ENCODE measurements at regions not wholly inside any gene's neighbourhood (a gene's known extent, or its start where the extent isn't known, plus 50 kb on each side); places are given as distances from the start of the nearest gene placed in this dataset.
"Not testable (repeated sequence)": the region's sequence is repeated elsewhere in the genome, so short reads cannot be mapped to it uniquely, and the experiment has no call there.

DNA sequence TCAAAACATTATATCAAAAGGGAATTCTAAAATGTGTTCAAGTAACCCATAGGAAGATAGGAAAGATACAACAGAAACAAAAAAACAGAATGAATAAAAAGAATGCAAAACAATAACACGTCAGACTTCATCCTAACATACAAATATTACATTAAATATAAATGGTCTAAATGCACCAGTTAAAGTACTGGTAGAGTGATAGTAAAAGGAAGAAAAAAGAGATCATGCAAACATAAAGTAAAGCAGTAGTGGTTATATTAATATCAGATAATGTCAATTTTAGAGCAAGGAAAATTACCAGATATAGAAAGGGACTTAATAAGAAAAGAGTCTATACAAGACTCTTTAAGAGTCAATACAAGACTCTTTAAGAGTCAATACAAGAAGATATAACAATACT is 755.7 kb downstream of the MCTP2 start:
- no peak for DNase-seq (ENCODE audit: low read depth, low spot score)

DNA sequence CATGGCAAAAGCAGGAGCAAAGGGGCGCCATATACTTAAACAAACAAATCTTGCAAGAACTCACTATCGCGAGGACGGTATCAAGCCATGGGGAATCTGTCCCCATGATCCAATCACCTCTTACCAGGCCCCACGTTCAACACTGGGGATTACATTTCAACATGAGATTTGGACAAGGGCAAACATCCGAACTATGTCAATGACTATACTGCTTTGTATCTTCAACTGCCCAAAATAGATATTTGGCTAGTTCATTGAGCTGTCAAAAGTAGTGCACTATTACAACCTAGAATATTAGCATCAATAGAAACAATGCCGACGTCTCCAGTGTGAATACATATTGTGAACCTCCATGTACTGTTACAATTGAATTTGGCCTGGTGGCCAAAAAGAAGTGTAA is 760.4 kb downstream of the MCTP2 start:
- no peak for DNase-seq (ENCODE audit: low read depth, low spot score)

- DNase-seq (ENCODE audit: low read depth, low spot score) = no peak
These were observed 778.3 kb downstream of the MCTP2 start for GRCh38 chr15:95009635-95010034.

DNA sequence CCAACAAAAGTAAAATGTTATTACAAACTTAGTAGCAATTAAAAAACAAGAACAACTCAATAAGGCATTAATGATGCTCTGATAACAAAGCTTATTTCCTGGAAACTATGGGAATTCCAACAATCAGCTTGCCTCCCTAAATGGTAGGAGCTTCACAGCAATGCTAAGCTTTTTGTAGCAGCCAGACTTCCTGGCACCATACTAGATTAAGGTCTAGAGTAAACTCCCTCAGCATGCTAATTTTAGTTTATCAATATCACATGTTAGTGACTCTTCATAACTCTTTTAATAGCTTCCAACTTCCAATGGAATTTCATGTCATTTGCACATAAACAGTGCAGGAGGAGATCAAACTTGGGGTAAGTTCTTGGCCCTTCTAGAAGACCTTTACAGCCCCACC is 782.0 kb downstream of the MCTP2 start:
- no peak for DNase-seq (ENCODE audit: low read depth, low spot score)

DNA sequence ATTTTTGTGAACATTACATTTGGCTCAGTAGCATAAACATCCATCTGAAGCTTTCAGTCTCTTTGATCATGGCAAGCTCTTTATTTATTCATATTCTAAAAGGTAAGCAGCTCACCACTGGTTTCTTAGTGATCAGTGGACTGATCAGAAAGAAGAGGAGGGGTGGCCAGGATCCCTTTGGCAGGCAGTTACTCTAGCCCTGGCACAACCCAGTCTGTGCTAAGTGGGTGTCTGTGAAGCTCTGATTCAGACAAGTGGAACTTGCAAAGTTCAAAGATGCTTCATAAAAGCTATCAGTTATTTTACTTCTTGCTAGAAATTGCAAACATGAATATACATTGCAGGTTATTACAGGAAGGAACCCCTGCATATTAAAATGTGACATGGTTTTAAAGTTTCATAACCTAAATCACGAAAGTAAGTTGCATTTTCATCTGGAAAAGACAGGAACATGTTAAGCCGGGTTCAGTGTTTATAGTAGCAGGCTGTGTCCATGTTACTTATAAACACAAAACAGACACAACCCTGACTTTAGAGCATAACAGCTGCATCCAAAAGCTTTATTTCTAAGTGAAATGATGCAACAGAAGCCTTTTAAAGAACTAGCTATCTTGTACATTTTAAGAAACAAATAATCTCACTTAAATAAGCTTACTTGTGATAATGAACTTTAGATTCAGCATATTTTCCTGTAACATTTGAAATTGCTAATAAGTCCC is 785.3 kb downstream of the MCTP2 start:
- DNase-seq (ENCODE audit: low read depth, low spot score) = no peak

DNA sequence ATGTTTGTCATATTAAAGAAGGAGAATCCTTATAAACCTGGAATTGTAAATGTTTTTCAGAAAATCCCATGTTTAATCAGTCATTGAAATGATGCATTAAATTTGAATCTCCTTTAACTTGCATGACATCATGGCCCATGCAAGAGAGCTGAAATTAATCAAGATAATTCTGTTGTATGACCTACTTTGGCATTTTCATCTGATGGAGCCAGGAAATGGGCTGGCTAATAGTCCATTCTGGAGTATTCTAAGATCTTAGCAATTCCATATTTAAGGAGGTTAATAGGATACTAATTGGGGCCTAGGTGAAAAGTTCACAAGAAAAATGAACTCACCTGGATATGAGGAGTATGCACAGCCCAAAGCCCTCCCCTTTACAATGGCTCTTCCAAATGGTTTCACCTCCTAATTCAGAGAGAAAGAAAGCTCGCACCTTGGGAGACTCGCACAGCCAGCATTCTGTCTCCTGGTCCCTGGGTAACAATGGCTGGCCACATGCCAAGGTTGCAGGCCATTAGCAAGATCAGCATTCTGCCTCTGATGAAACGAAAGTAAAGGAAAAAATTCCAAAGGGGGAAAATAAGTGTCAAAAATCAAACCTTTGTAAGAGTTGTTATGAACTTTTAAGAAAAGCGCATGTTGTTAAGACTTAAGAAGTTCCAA is 786.4 kb downstream of the MCTP2 start:
- DNase-seq (ENCODE audit: low read depth, low spot score) = no peak

DNA sequence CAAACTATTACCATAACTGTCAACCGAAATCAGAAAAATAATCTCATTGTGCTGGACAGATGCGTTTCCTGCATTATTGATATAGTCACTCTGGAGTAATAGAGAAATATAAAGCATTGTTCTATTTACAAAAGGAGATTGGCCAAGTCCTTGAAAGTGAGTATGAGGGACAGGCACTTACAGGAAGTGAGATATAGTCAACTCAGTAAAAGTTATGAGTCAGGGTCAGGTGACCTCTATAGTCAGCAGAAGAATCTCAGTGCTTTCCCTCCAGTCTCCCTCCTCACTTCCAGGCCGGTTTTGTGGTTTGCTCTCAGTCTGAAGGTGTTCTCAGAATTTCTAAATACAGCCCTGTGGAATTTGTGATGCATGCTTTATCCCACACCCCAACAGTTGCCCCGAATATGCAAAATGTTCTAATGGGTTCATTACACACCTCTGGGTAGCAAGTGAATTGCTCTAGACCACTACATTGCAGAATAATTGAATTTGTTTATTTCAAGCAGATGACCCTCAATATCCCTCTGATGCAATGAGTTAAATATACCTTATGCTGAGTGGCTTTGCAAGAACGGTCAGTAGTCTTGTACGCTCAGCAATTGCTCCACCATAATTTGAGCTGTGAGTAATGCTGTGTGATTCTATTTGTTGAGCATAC is 787.7 kb downstream of the MCTP2 start:
- DNase-seq (ENCODE audit: low read depth, low spot score) = no peak

- DNase-seq (ENCODE audit: low read depth, low spot score) = no peak
These were observed 788.5 kb downstream of the MCTP2 start for GRCh38 chr15:95019907-95020306.

DNA sequence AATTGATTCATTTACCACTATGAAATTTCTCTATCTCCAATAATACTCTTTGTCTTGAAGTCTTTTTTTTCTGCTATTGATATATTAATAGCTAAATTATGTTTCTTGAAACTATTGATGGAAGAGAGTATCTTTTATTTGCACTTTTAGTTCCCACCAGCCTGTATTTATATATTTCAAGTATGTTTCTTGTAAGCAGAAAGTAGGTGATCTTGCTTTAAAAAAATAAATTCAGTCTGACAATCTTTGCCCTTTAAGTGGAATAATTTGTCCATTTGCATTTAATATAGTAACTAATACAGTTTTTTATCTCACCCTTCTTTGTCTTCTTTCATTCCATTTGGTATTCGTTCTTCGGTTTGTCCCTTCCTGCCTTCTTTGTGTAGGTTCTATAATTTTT is 790.5 kb downstream of the MCTP2 start:
- DNase-seq (ENCODE audit: low read depth, low spot score) = no peak

GRCh38 chr15:95024351-95024750 is 793.0 kb downstream of the MCTP2 start:
- DNase-seq (ENCODE audit: low read depth, low spot score) = no peak

DNA sequence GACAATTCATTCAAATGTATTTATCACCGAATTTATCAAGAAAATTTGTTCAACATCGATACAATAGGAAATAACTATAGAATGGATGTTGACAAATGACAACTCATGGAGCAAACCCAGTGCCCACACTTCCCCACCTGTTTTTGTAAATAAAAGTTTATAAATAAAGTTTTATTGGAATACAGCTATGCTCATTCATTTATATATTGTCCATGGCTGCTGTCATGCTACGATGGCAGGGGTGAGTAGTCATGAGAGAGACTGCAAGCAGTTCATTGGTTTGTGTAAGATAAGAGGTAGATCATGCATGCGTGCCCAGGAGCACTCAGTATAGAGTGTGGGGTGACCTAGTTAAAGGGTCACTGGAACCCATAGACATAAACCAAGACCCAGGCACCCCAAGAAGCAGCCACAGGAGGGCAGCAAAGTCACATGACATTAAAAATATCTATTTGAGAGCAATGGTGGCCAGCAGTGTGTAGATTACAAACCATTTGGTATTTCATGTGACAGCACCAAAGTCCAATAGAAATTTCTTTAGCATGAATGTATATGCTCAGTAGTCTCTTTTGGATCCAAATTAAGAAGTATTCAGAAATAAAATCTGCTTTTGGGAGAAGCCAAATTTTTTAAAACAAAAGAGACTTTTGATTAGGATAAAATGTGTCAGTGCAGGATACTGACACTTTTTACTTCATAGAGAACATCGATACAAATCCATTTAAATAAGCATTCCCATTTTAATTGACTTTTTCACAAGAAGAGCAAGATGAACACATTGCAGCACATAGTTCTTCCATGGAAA is 794.8 kb downstream of the MCTP2 start:
- no peak for DNase-seq (ENCODE audit: low read depth, low spot score)

DNA sequence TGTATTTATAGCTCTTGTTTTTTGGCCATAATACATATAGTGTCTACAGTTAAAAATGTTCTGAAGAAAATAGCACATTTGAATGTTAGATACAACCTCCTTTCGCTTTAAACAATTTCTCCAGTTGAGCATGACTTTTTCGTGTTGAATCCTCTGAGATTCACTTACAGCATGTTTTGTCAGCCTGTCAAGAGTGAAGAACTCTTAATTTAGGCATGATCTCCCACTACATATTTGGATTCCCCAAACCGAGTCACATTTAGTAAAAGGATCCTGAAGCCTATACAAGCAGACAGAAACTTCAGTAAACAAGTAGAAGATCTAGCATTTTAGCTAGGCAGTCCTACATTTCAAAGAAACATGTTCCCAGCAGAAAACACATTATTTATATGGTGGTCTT is 796.6 kb downstream of the MCTP2 start:
- DNase-seq (ENCODE audit: low read depth, low spot score) = no peak

GRCh38 chr15:95032156-95032555 is 800.8 kb downstream of the MCTP2 start:
- DNase-seq (ENCODE audit: low read depth, low spot score) = no peak

DNA sequence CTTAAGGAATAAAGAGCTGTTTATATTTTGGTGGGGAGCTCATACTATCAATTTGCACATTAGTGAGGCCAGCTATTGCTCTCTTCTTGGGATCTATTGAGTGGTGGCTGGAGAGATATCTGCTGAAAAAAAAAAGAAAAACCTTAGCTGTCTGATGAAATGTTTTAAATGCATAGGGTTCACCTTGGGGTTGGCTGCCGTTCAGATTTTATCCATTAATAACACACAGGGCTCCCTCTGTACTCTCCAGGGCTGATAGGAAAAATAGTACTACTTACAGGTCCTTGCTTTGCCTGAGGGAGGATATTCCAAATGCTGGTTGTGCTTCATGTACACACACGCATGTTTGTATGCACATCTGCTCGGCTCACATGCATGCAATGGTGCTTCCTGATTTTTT is 803.7 kb downstream of the MCTP2 start:
- no peak for DNase-seq (ENCODE audit: low read depth, low spot score)

GRCh38 chr15:95041297-95041696 is 809.9 kb downstream of the MCTP2 start:
- DNase-seq (ENCODE audit: low read depth, low spot score) = no peak

DNA sequence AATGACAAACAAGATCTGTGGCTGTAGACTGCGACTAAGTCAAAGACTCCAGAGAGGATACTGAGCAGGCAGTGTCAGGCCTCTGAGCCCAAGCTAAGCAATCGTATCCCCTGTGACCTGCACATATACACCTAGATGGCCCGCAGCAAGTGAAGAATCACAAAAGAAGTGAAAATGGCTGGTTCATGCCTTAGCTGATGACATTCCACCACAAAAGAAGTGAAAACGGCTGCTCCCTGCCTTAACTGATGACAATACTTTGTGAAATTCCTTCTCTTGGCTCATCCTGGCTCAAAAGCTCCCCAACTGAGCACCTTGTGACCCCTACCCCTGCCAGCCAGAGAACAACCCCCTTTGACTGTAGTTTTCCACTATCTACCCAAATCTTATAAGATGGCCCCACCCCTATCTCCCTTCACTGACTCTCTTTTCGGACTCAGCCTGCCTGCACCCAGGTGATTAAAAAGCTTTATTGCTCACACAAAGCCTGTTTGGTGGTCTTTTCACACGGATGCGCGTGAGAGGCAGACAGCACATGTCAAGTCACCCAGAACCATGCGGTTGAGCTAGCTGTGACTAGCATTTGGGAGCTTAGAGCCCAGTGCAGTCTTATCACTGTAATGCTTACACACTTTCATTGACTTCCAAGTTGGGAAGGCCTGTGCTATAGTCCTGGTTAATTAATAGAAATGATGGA is 812.0 kb downstream of the MCTP2 start:
- not testable (repeated sequence) for DNase-seq (ENCODE audit: low read depth, low spot score)

GRCh38 chr15:95043933-95044313 is 812.6 kb downstream of the MCTP2 start:
- no peak for DNase-seq (ENCODE audit: low read depth, low spot score)

- DNase-seq (ENCODE audit: low read depth, low spot score) = no peak
These were observed 813.5 kb downstream of the MCTP2 start for GRCh38 chr15:95044745-95045417.

GRCh38 chr15:95051861-95052260 is 820.5 kb downstream of the MCTP2 start:
- no peak for DNase-seq (ENCODE audit: low read depth, low spot score)

DNA sequence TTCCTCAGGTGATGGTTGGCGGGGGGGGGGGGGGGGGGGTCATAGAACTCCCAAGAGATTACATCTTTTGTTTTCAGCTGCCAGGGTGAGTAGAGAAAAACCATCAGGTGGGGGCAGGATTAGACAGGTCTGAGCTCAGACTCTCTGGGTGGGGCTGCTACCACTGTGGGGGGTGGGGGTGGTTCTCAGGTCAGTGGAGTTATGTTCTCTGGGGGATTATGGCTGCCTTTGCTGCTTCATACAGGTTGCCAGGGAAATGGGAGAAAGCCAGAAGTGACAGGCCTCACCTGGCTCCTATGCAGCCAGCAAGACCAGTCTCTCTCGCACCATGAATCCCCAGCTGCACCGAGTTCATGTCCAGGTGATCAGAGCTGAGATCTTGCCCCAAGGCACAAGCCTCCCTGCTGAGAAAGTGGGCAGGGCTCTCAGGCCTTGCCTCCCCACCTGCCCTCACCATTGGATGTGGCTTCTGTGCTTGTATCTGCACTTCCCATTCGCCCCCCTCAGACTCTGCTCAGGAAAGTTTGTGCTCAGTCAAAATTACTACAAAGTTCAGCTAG is 828.1 kb downstream of the MCTP2 start:
- DNase-seq (ENCODE audit: low read depth, low spot score) = no peak
